ENCODE measurements at regions not wholly inside any gene's neighbourhood (a gene's known extent, or its start where the extent isn't known, plus 50 kb on each side); places are given as distances from the start of the nearest gene placed in this dataset.

GRCh38 chr2:12877761-12878160, 161.0 kb downstream of the TRIB2 start:
- CTCF ChIA-PET (ENCODE audit: low intra/inter-chr PET ratio, low total read pairs), result no interaction called here
- Histone ChIP-seq H2AFZ (ENCODE audit: low read length) (no peak overlapping the region), H3K9ac (ENCODE audit: insufficient read depth, low read depth, low read length) (no peak overlapping the region), H3K9me3 (ENCODE audit: low read length) (peaks cover 3% of the 10 kb centered on the region; the same call in 1 of the 2 replicates), H3K36me3 (replicated peaks in 1 of 2; ENCODE audit: control insufficient read depth in 1 of 2, insufficient read depth in 2 of 2, low read length in 2 of 2) (no peaks in the 10 kb centered on the region), H3K79me2 (ENCODE audit: insufficient read depth, low read length) (no peaks in the 10 kb centered on the region), H3K4me2 (ENCODE audit: low read depth, low read length) (no peak overlapping the region), H4K20me1 (ENCODE audit: insufficient read depth, low read length) (no peaks in the 10 kb centered on the region), H3K4me3 (replicated peaks in 1 of 3; ENCODE audit: insufficient read depth in 1 of 3, low read depth in 2 of 3, low read length in 3 of 3) (no peak overlapping the region), H3K27me3 (ENCODE audit: control insufficient read depth in 1 of 2, insufficient read depth in 2 of 2, low read length in 2 of 2) (no peaks in the 10 kb centered on the region), H3K4me1 (ENCODE audit: insufficient read depth, low read length) (no peaks in the 10 kb centered on the region), H3K27ac (ENCODE audit: extremely low read length, insufficient read depth, low read length) (no peak overlapping the region)
- DNase-seq (ENCODE audit: low spot score) (no peak), FAIRE-seq (no peak), ATAC-seq (no peak)
- in situ Hi-C loops (cut with HindIII; ENCODE audit: extremely low pct_ligation_motif_present, low pct_unique_long_range_greater_than_20kb), result no loop called here
- intact Hi-C loops (cut with micrococcal nuclease; ENCODE audit: unreplicated experiment), result no loop called here
- POLR2A ChIA-PET, result no interaction called here
- BruUV-seq (replicated peaks), result no TSS peak
- WGBS (ENCODE audit: low lambda C conversion rate), result 41% methylated on average over 2 of the region's 2 CpGs
- no peak for TF ChIP-seq STAT5B (CRISPR knock-in tag; IDR thresholded peaks at IDR 0.05)
- no peak for TF ChIP-seq ISL2 (CRISPR knock-in tag; IDR thresholded peaks at IDR 0.05)
- TF ChIP-seq PLSCR1 (CRISPR knock-in tag; IDR thresholded peaks at IDR 0.05; ENCODE audit: borderline replicate concordance), result no peak
- TF ChIP-seq, protein P1, sequence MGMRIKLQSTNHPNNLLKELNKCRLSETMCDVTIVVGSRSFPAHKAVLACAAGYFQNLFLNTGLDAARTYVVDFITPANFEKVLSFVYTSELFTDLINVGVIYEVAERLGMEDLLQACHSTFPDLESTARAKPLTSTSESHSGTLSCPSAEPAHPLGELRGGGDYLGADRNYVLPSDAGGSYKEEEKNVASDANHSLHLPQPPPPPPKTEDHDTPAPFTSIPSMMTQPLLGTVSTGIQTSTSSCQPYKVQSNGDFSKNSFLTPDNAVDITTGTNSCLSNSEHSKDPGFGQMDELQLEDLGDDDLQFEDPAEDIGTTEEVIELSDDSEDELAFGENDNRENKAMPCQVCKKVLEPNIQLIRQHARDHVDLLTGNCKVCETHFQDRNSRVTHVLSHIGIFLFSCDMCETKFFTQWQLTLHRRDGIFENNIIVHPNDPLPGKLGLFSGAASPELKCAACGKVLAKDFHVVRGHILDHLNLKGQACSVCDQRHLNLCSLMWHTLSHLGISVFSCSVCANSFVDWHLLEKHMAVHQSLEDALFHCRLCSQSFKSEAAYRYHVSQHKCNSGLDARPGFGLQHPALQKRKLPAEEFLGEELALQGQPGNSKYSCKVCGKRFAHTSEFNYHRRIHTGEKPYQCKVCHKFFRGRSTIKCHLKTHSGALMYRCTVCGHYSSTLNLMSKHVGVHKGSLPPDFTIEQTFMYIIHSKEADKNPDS (CRISPR knock-in tag; IDR thresholded peaks at IDR 0.05), result no peak
- TF ChIP-seq ZNF775 (CRISPR knock-in tag; IDR thresholded peaks at IDR 0.05; ENCODE audit: borderline replicate concordance), result no peak
- no peak for TF ChIP-seq SKI (IDR thresholded peaks at IDR 0.05; ENCODE audit: partially characterized antibody)
- TF ChIP-seq RFX3 (CRISPR knock-in tag; IDR thresholded peaks at IDR 0.05), result no peak
- TF ChIP-seq SCMH1 (CRISPR knock-in tag; IDR thresholded peaks at IDR 0.05; ENCODE audit: borderline replicate concordance), result no peak

All from HepG2 (cell line).